Posterior cingulate gyrus (tissue), 11 donors: ENCODE measurements at regions not wholly inside any gene's neighbourhood (a gene's known extent, or its start where the extent isn't known, plus 50 kb on each side); places are given as distances from the start of the nearest gene placed in this dataset.

ENCODE experiments used
- DNase-seq, 10 donors: peaks; one replicate each; pipeline versions ENCODE4 v3.0.0 to v3.0.0-alpha.2; 2020 to 2021; ENCODE audit warnings: mixed read lengths in 3 of 10
- intact Hi-C: fragments of 100-400 bp; cut with DNase I; formaldehyde crosslinking; loops from one replicate; pipeline ENCODE4 v1.15.1; 2023

GRCh38 chr13:68380041-68380973, 1150.2 kb upstream of the PCDH9 start:
- no peak for DNase-seq
- intact Hi-C loops: no loop called here

- intact Hi-C loops: no loop called here
- DNase-seq: no peak
Observed at GRCh38 chr13:68378294-68378693, 1148.2 kb upstream of the PCDH9 start.

- intact Hi-C loops: no loop called here
- DNase-seq: no peak
Observed at GRCh38 chr13:68375004-68375403, 1144.9 kb upstream of the PCDH9 start.

GRCh38 chr13:68369739-68370138, 1139.6 kb upstream of the PCDH9 start:
- intact Hi-C loops: no loop called here
- no peak for DNase-seq

- no peak for DNase-seq
- intact Hi-C loops: no loop called here
Observed at GRCh38 chr13:68368922-68369321, 1138.8 kb upstream of the PCDH9 start.

- no peak for DNase-seq
- intact Hi-C loops: no loop called here
Observed at GRCh38 chr13:68359105-68359504, 1129.0 kb upstream of the PCDH9 start.

- DNase-seq: no peak
Observed at GRCh38 chr13:68358294-68358705, 1128.2 kb upstream of the PCDH9 start.

GRCh38 chr13:68350554-68350953, 1120.4 kb upstream of the PCDH9 start:
- intact Hi-C loops: no loop called here

More at GRCh38 chr13:68358294-68358705, 1128.2 kb upstream of the PCDH9 start:
- intact Hi-C loops: no loop called here

GRCh38 chr13:68347220-68347619, 1117.1 kb upstream of the PCDH9 start:
- intact Hi-C loops: no loop called here
- no peak for DNase-seq

More at GRCh38 chr13:68350554-68350953, 1120.4 kb upstream of the PCDH9 start:
- DNase-seq: no peak

GRCh38 chr13:68345963-68346531, 1115.9 kb upstream of the PCDH9 start:
- intact Hi-C loops: no loop called here
- no peak for DNase-seq

- intact Hi-C loops: no loop called here
- DNase-seq: no peak
Observed at GRCh38 chr13:68323124-68323523, 1093.0 kb upstream of the PCDH9 start.

GRCh38 chr13:68319384-68319783, 1089.2 kb upstream of the PCDH9 start:
- DNase-seq: no peak
- intact Hi-C loops: no loop called here

- DNase-seq: no peak
- intact Hi-C loops: loop anchor here (10.0 kb wide), 1 partner anchor 620 kb away; no protein-coding TSS in a partner anchor
Observed at GRCh38 chr13:68304286-68304893, 1074.3 kb upstream of the PCDH9 start.

- no peak for DNase-seq
- intact Hi-C loops: no loop called here
Observed at GRCh38 chr13:68293631-68294030, 1063.5 kb upstream of the PCDH9 start.

GRCh38 chr13:68292601-68293000, 1062.5 kb upstream of the PCDH9 start:
- no peak for DNase-seq
- intact Hi-C loops: no loop called here

GRCh38 chr13:68291595-68291994, 1061.5 kb upstream of the PCDH9 start:
- peak in 2 of 10 donors; percentile 64 to 65 for DNase-seq
- intact Hi-C loops: no loop called here

- intact Hi-C loops: no loop called here
- DNase-seq: no peak
Observed at GRCh38 chr13:68275758-68276157, 1045.6 kb upstream of the PCDH9 start.

GRCh38 chr13:68272652-68273051, 1042.5 kb upstream of the PCDH9 start:
- peak in 1 of 10 donors; percentile 72 for DNase-seq

GRCh38 chr13:68264692-68265091, 1034.6 kb upstream of the PCDH9 start:
- intact Hi-C loops: no loop called here
- DNase-seq: no peak

More at GRCh38 chr13:68272652-68273051, 1042.5 kb upstream of the PCDH9 start:
- intact Hi-C loops: no loop called here

GRCh38 chr13:68261105-68261504, 1031.0 kb upstream of the PCDH9 start:
- intact Hi-C loops: no loop called here
- DNase-seq: no peak

- intact Hi-C loops: no loop called here
- no peak for DNase-seq
Observed at GRCh38 chr13:68257111-68257842, 1027.1 kb upstream of the PCDH9 start.
